Peyer's patch (tissue), 4 donors: ENCODE measurements at regions not wholly inside any gene's neighbourhood (a gene's known extent, or its start where the extent isn't known, plus 50 kb on each side); places are given as distances from the start of the nearest gene placed in this dataset.

Experiments used
- DNase-seq, 3 donors: peaks; one replicate each; pipeline ENCODE4 v3.0.0-alpha.2; 2017 to 2019
- H3K27ac ChIP-seq, 4 donors: fragments of 200-600 bp; sonication (generic); one replicate each; pipeline ENCODE4 v1.5.1; 2016 to 2019
- H3K27me3 ChIP-seq, 2 donors: fragments of 200-600 bp; sonication (generic); one replicate each; pipeline ENCODE4 v1.5.1; 2019
- H3K36me3 ChIP-seq, 3 donors: fragments of 200-600 bp; sonication (generic); one replicate each; pipeline ENCODE4 v1.5.1; 2016 to 2019
- H3K4me1 ChIP-seq, 4 donors: fragments of 200-600 bp; sonication (generic); one replicate each; pipeline ENCODE4 v1.5.1; 2016 to 2019
- H3K4me3 ChIP-seq, 4 donors: fragments of 200-600 bp; sonication (generic); 1 replicate in 3 of 4; 2 replicates in 1 of 4; pipeline ENCODE4 v1.5.1; 2016 to 2019; ENCODE audit warnings: mild to moderate bottlenecking in 1 of 4
- H3K9me3 ChIP-seq, 4 donors: fragments of 200-600 bp; sonication (generic); one replicate each; pipeline ENCODE4 v1.5.1; 2016 to 2019; ENCODE audit warnings: mild to moderate bottlenecking in 1 of 4
- CTCF ChIP-seq, 6 experiments: fragments of 450-650 bp in 4 of 6; fragments of 200-600 bp in 2 of 6; sonication (generic) in 1 of 6; IDR thresholded peaks; one replicate each; pipeline ENCODE4 v1.5.1; 2017 to 2019; ENCODE audit warnings: antibody characterized with exemption in 6 of 6, mild to moderate bottlenecking in 3 of 6, moderate library complexity in 1 of 6
- POLR2A ChIP-seq, 2 donors: fragments of 450-650 bp; IDR thresholded peaks; one replicate each; pipeline ENCODE4 v1.5.1; 2017; ENCODE audit warnings: antibody characterized with exemption in 2 of 2, mild to moderate bottlenecking in 2 of 2, moderate library complexity in 2 of 2

DNA sequence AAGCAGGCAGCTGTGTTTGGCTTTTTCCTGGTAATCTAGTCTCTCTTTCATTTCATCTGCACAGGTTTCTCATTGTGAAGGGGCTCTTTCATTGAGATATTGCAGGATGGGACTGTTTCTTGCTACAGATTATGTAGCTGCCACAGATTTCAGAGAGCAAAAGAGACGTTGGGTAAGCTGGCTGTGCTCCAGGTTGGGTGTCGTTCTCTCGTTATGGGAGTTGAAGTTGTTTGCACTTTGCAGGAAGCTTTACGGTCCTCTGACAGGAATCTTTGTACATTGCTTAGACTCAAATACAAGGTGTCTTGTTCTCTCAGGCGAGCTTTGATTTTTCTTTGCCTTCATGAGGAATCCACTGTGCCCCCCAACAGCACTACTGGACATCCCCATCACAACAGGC is 72.4 kb downstream of the RBMY1D start:
- no peaks in the 10 kb centered on the region for H3K27me3 ChIP-seq
- DNase-seq: no peak
- no peaks in the 10 kb centered on the region for H3K9me3 ChIP-seq
- H3K4me1 ChIP-seq: no peaks in the 10 kb centered on the region
- no peak overlapping the region for H3K4me3 ChIP-seq
- no peak for TF ChIP-seq POLR2A (IDR thresholded peaks at IDR 0.05)
- TF ChIP-seq CTCF (IDR thresholded peaks at IDR 0.05): no peak
- H3K36me3 ChIP-seq: no peaks in the 10 kb centered on the region
- no peak overlapping the region for H3K27ac ChIP-seq

- no peak overlapping the region for H3K27ac ChIP-seq
- TF ChIP-seq CTCF (IDR thresholded peaks at IDR 0.05) (no peak), POLR2A (IDR thresholded peaks at IDR 0.05) (no peak)
- DNase-seq: no peak
Observed at GRCh38 chrY:21827593-21827992, 66.7 kb downstream of the RBMY1D start.

More at GRCh38 chrY:21827593-21827992, 66.7 kb downstream of the RBMY1D start:
- H3K27me3 ChIP-seq: no peaks in the 10 kb centered on the region
- no peak overlapping the region for H3K4me3 ChIP-seq
- no peaks in the 10 kb centered on the region for H3K9me3 ChIP-seq
- H3K36me3 ChIP-seq: no peaks in the 10 kb centered on the region
- H3K4me1 ChIP-seq: no peaks in the 10 kb centered on the region
